ENCODE measurements at regions not wholly inside any gene's neighbourhood (a gene's known extent, or its start where the extent isn't known, plus 50 kb on each side); places are given as distances from the start of the nearest gene placed in this dataset.
"Not testable (repeated sequence)": the region's sequence is repeated elsewhere in the genome, so short reads cannot be mapped to it uniquely, and the experiment has no call there.

DNA sequence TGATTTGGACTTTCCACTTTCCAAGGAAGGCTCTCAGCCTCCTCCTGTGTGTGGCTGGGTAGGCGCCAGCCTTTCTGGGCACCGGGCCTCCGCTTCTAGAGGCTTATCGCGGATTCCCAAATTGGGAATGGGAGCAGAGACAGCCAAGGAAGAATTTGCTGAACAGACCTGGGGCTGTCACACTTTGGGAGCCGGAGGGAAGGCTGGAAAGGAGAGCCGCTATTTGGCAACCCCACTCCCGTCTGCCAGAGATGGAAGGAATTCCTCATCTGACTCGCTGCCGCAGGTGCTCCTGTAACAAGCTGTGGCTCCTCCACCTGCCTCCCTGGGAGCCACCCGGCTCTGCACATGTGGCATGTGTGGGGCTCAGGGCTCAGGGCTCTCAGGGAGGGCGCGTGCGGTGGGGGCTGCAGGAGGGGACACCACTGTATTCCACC lies 50.8 kb upstream of the ECHDC3 start:
- no peak for DNase-seq (ENCODE audit: low read depth in 2 of 2)

DNA sequence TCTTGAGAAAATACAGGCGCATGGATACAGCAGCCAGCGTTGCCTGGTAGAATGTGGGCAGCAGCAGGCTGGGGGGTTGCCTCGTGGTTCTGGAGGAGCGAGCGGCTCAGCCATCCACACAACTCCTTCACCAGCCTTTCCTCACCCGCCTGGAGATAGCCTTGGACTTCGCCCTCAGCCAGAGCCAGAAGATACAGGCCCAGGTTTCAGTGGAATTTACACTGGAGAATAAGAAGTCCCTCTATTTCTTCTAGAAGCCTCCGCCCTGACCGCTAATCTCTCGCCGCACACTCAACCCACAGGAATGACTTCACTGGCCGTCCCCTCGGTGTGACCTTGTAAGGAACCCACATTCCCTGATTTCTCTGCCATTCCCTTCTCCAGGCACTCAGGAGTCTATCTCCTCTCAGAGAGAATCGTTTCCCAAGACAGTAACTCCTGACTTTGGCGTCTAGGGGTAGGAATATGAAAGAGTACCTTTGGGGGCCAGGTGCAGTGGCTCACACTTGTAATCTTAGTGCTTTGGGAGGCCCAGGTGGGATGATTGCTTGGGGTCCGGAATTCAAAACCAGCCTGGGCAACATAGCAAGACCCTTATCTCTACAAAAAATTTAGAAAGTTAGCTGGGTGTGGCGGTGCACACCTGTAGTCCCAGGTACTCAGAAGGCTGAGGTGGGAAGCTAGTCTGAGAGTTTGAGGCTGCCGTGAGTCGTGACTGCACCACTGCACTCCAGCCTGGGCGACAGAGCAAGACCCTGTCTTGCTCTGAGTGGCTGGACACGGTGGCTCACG lies 52.0 kb upstream of the ECHDC3 start:
- no peak for DNase-seq (ENCODE audit: low read depth in 2 of 2)

DNA sequence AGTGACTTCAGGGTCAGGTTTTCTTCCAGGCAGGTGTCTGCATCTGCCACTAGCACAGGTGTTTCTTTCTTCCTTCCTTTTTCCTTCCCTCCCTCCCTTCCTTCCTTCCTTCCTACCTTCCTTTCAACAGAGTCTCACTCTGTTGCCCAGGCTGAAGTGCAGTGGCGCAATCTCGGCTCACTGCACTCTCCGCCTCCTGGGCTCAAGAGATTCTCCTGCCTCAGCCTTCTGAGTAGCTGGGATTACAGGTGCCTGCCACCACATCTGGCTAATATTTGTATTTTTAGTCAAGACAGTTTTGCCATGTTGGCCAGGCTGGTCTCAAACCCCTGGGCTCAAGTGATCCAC lies 53.8 kb upstream of the ECHDC3 start:
- not testable (repeated sequence) for DNase-seq (ENCODE audit: low read depth in 2 of 2)

DNA sequence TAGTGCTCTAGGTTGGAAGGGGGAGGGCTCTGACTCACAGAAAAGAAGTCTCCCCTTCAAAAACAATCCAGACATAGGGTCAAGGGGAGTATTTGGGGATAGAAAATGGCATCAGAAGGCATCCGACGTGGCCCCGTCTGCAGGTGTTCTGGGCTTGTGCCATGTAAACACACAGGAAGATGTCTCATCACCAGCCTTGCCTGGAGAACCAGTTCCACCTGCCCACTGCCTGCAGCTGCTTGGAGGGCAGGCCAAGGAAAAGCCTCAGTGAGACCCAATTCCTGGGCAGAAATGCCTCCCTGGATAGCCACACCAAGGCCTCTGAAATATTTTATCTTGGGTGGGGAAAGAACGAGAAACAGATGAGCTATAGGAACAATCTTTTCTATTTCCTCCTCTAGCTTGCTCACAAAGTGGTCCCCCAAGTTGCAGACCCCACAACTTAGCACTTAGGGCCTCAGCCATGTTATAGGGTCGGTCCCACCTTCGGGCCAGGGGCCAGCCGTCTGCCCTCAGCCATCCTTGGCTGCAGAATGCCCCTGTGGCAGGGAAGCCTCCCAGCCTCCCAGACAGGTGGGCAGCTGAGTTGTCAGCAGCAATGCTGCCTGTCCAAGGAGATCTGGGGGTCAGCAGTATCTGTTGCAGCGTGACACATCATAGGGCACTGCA lies 54.3 kb upstream of the ECHDC3 start:
- DNase-seq (ENCODE audit: low read depth in 2 of 2): no peak

DNA sequence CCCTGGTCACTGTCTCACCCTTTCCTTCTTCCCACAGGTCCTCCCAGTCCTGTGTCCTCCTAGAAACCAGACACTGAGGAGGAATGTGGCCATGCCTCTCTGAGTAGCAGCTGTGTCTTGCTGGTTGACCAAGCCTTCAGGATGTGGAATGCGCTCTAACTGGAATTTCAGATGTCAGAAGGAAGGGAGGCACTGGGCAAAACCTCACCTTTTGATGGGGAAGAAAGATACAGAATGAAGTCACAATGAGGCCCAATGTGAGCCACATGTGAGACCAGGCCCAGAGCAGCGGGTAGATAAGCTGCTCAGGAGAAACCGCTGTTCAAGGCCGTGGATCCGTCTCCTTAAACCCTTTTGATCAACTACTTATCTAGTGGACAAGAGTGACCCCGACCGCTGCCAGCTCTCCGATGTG lies 54.8 kb upstream of the ECHDC3 start:
- DNase-seq (ENCODE audit: low read depth in 2 of 2): no peak

DNA sequence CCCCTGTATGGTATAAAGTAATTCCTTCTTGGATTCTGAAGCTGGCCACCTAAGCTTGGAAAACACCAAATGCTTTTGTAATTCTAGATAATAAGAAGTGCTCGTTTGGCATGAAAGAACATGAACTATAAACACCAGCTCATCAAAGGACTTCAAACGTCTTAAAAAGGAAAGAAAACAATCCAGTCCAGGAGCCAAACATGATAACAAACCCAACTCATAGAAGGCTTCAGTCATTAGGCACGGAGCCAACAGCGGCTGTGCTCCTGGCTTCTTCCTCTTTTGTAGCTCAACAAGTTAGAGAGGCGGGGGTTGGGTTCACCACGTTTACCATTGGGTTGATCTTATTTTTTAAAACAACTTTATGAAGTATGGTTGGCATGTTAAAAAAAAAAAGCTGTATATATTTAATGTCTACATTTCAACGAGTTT lies 56.4 kb upstream of the ECHDC3 start:
- DNase-seq (ENCODE audit: low read depth in 2 of 2): peak; percentile 35 to 85

DNA sequence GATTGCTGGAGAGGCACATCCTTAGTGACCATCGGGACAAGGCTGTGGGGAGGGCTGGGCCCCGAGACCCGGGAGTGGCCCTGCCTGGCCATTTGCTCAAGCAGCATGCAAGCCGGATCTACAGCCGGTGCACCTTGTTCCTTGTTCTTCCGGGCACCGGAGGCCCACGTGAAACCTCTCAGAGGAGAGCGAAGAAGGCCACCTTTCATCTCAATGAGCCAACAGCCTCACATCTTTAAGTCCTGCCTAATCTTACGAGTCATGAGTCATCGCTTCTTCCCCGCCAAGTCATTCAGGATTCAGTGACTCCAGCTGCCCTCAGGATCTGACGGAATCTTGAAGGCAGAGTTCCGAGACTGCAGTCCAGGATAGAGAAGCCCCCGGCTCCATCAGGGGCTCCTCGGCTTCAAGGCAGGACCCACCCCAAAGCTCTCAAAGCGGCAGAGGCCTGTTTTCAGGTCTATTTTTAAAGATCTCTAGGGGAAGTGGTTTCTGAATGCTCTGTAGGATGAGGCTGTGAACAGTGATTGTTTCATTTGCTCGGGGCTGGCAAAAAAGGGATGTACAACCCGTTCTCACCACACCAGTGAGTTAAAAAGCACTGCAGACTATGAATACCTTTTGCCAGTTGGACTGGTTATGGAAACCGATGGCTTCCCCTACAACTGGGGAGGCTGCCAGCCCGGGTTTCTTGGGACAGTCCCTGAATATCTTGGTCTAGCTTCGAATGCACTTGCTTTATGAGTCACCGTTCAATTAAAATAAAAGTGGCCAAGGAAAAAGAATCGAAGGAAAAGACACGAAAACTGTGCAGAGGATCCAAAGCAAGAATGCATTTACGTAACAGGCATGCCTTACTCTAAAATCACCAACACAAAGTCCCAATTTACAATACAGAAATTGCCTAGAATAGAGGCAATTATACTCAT lies 57.2 kb upstream of the ECHDC3 start:
- peak in 1 of 2 donors; percentile 94 for DNase-seq (ENCODE audit: low read depth in 2 of 2)

DNA sequence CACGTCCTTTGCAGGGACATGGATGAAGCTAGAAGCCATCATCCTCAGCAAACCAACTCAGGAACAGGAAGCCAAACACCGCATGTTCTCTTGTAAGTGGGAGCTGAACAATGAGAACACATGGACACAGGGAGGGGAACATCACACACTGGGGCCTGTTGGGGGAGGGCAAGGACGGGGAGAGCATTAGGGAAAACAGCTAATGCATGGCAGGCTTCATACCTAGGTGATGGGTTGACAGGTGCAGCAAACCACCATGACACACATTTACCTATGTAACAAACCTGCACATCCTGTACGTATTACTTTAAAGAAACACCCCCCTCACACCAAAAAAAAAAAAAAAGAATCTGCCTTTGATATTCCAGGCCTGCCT lies 57.9 kb upstream of the ECHDC3 start:
- peak in 1 of 2 donors; percentile 7 for DNase-seq (ENCODE audit: low read depth in 2 of 2)

DNA sequence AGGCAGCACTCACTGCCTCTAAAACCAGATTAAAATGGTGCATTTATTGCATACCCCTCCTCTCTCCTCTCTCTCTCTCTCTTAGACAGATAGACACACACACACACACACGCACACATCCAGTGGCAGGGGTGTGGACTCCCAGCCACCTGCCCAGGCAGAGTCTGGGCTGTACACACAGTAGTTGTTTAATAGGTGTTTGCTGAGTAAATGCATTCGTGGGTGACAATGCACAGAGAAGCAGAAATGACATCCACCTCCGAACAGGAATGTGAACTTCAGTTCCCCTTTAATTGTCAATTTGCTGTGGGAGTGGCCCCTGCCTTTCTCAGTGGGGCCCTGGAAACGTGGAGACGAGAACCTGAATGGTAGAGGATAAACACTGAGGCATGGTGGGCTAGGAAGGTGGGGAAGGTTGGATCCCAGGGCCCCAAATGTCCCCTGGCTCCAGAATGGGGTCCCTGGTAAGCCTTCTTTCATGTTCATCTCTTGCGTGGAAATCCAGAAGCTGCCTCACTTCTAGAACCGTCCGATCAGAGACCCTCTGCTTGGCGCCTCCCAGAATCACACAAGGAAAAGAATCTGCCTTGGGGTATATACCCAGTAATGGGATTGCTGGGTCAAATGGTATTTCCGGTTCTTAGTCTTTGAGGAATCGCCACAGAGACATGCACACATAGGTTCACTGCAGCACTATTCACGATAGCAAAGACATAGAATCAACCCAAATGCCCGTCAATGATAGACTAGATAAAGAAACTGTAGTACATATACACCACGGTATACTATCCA lies 58.5 kb upstream of the ECHDC3 start:
- DNase-seq (ENCODE audit: low read depth in 2 of 2): no peak

DNA sequence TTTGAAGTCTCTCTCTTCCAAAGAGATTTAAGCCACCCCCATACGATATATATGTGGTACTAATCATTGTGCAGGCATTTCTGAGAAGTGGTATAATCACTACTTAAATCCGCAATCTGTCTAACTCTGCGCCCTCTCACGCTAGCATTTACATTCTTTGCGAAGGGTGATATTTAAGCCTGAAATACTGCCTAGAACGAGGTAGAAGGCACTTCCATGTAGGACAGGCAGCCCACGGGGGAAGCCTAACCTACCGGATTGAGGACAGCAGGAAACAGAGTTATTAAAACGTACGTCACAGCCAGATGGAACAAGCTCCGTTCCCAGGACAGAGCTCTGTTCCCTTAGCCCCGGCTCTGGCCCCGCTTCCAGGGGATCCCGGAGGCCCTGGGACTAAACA lies 59.3 kb upstream of the ECHDC3 start:
- peak in 1 of 2 donors; percentile 87 for DNase-seq (ENCODE audit: low read depth in 2 of 2)

DNA sequence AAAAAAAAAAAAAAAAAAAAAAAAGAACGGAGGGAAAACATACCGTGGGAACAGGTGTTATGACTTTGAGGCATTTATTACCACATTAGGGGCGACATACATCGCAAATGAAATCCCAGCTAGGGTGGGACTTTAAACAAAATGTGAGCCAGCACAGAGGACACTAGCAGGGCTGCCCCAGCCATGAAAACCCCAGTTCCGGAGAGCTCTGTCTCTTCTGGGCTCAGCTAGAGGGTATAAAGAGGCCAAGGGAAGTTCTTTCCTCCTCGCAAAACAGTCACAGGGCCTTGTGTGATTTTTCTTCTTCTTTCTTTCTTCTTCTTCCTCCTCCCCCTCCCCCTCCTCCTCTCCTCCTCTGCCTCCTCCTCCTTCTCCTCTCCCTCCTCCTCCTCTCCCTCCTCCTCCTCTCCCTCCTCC lies 59.9 kb upstream of the ECHDC3 start:
- DNase-seq (ENCODE audit: low read depth in 2 of 2): no peak

DNA sequence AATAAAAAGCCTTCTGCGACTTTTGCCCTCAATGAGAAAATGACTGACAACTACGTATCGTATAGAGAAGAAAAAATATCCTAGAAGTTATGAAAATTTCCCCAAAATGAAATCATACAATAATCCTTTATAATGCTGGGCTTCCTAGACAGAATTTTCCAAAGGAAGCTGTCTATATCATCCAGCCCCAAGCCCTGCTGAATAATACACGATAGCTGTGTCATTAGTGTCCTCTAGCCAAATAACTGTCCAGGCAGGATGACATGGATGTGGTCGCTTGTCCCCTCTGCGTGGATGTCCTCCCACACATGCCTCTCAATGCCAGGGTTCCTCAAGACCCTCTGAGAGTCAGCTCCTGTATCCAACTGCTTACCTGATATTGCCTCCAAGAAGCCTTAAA lies 61.7 kb upstream of the ECHDC3 start:
- DNase-seq (ENCODE audit: low read depth in 2 of 2): peak in 1 of 2 donors; percentile 76

DNA sequence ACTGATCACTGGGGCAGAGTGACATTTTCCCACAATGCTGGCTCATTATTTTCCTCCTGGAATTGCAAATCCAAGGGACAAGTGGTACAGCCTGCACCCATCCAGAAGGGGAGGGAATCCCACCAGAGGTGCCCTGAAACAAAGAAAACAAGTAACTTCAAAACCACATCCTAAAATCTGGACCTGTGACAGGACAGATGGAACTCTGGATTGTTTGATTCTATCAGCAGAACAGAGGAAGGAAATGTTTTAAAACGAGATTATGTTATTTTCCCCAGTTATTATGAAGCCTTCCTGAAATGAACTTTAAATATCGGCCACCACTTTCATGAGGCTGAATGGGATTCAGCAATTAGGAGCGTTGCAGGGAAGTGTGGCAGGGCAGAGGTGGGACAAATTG lies 62.2 kb upstream of the ECHDC3 start:
- peak; percentile 51 to 87 for DNase-seq (ENCODE audit: low read depth in 2 of 2)

DNA sequence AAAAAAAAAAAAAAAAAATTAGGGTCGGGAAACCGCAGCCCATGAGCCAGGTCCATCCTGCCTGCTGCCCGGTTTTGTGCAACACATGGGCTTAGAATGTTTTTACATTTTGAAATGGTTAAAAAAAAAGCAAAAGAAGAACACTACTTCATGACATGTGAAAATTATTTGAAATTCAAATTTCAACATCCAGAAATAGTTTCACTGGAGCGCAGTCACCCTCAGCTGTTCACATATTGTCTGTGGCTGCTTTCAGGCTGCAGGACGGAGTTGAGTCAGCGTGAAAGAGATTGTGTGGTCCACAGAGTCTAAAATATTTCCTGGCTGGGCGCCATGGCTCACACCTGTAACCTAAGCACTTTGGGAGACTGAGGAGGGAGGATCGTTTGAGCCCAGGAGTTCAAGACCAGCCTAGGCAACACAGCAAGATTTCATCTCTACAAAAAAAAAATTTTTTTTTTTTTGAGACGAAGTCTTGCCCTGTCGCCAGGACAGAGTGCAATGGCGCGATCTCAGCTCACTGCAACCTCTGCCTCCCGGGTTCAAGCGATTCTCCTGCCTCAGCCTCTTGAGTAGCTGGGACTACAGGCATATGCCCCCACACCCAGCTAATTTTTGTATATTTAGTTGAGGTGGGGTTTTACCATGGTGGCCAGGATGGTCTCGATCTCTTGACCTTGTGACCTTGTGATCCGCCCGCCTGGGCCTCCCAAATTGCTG lies 63.9 kb upstream of the ECHDC3 start:
- DNase-seq (ENCODE audit: low read depth in 2 of 2): peak in 1 of 2 donors; percentile 15

DNA sequence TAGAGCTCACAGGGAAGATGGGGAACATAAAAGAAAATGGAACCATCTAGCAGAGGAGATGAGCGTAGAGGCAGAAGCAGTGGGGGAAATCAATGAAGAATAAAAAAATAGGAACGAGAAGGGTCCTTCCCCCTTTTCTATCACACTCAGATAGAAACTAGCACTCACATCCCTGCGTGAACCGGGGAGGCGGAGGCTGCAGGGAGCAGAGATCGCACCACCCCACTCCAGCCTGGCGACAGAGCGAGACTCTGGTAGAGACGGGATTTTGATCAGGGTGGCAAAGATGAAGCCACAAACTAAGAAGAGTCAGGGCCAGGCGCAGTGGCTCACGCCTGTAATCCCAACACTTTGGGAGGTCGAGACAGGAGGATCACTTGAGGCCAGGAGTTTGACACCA lies 64.7 kb upstream of the ECHDC3 start:
- DNase-seq (ENCODE audit: low read depth in 2 of 2): no peak

DNA sequence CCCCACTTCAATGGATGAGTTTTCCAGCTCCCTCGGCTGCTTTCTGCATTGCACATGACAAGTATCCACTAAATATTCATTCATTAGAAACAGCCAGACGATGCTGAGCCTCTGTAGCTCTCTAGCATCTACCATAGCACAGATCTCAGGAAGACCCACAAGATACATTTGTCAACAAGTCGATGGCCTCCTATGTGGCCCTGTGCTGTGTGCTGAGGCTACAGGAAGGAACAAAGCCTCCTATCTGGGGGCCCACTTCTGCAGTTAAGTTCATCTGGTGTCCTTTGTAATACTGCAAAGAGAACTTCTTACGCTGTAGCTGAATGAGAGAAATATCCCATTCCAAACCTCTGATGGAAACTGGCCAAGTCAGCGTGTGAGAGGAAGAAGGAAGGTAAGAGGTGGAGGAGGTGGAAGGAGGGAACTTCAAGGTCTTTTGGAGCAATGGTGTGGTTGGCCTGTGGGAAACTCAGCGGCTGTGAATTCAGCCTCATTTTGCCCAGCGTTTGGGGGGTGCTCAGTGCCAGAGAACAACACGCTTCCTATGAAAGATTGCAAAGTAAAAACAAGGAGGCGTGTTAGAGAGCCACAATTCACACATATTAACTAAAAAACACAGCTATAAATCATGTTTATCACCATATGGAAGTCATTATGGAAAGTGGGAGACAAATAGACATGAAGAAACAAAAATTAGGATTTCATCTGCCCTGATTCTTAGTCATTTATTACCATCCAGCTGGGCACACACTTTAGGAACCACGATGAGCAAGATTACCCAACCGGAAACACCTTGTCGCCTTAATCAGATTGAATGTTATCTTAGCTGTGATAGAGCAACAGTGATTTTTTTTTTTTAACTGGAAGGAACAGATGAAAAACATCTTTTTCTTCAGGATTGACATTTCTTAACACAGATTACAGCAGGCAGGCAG lies 62.2 kb upstream of the USP6NL start:
- DNase-seq (ENCODE audit: low read depth in 2 of 2): peak; percentile 17 to 34

DNA sequence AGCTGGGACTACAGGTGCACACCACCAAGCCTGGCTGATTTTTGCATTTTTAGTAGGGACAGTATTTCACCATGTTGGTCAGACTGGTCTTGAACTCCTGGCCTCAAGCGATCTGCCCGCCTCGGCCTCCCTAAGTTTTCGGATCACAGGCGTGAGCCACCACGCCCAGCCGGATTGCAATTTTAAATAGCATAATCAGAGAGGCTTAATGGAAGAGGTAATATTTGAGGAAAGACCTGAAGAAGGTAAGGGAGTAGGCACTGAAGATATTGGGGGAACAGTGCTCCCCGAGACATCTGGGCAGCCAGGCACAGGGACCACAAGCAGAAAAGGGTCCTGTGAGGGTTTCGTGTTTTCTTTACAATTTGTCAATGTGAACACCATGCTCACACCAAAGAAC lies 61.4 kb upstream of the USP6NL start:
- no peak for DNase-seq (ENCODE audit: low read depth in 2 of 2)

DNA sequence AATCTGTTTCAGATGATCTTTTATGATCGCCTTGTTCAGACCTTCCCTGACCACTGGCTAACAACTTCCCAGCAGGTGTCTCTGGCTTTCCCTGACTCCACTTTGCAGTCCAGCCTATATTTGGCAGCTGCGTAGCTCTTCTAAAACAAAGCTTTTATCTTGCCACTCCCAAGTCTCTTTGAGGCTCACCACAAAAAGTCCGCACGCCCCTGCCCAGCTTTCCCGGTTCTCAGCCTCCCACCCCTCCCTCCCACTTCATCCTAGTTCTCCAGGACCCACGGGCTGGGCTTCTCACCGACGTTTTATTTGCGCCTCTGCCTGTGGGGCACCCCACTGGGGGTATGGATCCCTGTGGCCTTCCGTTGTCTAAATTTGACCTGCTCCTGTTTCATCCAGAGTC lies 58.9 kb upstream of the USP6NL start:
- no peak for DNase-seq (ENCODE audit: low read depth in 2 of 2)

DNA sequence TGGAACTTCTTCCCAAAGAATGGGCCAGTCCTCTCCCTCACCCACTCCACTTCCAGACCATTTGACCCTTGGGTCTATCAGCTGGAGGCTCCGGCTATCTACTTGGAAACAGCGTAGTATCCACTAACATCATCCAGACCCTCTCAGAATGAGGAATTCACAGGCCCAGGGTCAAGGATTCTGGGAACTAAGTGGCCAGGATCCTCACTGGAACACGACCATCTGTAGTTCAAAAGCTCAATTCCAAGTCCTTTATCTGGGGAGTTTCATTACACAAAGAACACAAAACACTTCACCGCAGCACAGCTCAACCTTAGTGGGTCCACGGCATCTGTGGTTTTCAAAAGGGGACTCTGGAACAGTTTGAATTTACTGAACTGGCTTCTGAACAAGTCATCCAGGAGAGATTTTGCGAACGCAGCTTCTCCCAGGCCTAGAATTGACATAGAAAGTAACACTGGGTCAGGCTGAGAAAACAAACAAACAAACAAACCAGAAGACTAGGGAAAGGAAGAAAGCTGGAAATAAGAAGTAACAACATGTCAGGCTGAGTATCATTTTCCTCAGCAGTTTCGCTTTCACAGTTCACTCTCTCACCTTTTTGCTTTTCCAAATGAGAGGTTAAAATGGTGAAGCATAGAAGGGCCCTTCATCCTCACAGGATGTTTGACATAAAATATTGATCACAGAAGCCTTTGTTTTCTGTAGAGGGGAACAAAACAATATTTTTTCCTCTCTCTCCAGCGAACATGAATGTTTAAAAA lies 57.6 kb upstream of the USP6NL start:
- no peak for DNase-seq (ENCODE audit: low read depth in 2 of 2)
